ENCODE measurements at regions not wholly inside any gene's neighbourhood (a gene's known extent, or its start where the extent isn't known, plus 50 kb on each side); places are given as distances from the start of the nearest gene placed in this dataset.

DNA sequence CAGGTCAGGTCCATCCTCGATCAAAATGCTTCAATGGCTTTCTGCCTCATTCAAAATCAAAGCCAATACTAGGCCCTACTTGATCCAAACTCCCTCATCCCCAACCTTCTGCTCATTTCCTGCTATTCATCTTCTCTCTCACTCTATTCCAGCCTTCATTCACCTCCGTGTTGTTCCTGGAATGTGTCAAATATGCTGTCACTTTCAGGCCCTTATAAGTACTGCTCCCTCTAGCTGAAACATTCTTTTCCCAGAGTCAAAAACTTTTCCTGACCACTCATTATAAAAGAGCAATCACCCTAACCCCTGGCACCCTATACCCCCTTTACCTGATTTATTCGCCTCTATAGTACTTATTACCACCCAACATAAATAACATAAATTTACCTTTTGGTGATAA lies 303.7 kb upstream of the PMFBP1 start:
- Histone ChIP-seq H3K27me3 (ENCODE audit: control insufficient read depth in 2 of 2, insufficient read depth in 2 of 2, low read length in 2 of 2) (no peaks in the 10 kb centered on the region), H3K4me3 (replicated peaks in 1 of 3; ENCODE audit: low read depth in 2 of 3, low read length in 3 of 3) (no peak overlapping the region), H3K79me2 (ENCODE audit: insufficient read depth, low read length) (no peaks in the 10 kb centered on the region), H4K20me1 (ENCODE audit: insufficient read depth, low read length) (no peaks in the 10 kb centered on the region), H3K4me1 (ENCODE audit: control insufficient read depth in 1 of 2, insufficient read depth in 2 of 2, low read length in 2 of 2) (no peaks in the 10 kb centered on the region), H2AFZ (ENCODE audit: insufficient read depth, low read depth, low read length, poor library complexity, severe bottlenecking) (no peak overlapping the region), H3K9me3 (replicated peaks in 1 of 2; ENCODE audit: control insufficient read depth in 1 of 2, insufficient read depth in 1 of 2, low read length in 2 of 2) (no peaks in the 10 kb centered on the region), H3K36me3 (replicated peaks in 1 of 2; ENCODE audit: control insufficient read depth in 1 of 2, insufficient read depth in 2 of 2, low read length in 2 of 2) (no peaks in the 10 kb centered on the region), H3K4me2 (replicated peaks; ENCODE audit: extremely low read depth, low read length, poor library complexity, severe bottlenecking) (no peak overlapping the region), H3K27ac (ENCODE audit: low read depth in 1 of 2, low read length in 2 of 2) (no peak overlapping the region), H3K9ac (ENCODE audit: insufficient read depth, low read length, poor library complexity, severe bottlenecking) (no peak overlapping the region)
- Mint-ChIP-seq H3K9me3 (no peaks in the 10 kb centered on the region), H3K36me3 (peaks cover 0 to 5% of the 10 kb centered on the region in 2 donors), H3K27me3 (ENCODE audit: low read depth in 3 of 3) (no peaks in the 10 kb centered on the region), H3K27ac (peak overlapping the region in 1 of 7 donors; percentile 50), H3K4me3 (no peak overlapping the region), H3K4me1 (no peaks in the 10 kb centered on the region)
- intact Hi-C loops (cut with micrococcal nuclease), result no loop called here
- no peak for DNase-seq
- TF ChIP-seq, protein P1, sequence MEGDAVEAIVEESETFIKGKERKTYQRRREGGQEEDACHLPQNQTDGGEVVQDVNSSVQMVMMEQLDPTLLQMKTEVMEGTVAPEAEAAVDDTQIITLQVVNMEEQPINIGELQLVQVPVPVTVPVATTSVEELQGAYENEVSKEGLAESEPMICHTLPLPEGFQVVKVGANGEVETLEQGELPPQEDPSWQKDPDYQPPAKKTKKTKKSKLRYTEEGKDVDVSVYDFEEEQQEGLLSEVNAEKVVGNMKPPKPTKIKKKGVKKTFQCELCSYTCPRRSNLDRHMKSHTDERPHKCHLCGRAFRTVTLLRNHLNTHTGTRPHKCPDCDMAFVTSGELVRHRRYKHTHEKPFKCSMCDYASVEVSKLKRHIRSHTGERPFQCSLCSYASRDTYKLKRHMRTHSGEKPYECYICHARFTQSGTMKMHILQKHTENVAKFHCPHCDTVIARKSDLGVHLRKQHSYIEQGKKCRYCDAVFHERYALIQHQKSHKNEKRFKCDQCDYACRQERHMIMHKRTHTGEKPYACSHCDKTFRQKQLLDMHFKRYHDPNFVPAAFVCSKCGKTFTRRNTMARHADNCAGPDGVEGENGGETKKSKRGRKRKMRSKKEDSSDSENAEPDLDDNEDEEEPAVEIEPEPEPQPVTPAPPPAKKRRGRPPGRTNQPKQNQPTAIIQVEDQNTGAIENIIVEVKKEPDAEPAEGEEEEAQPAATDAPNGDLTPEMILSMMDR (IDR thresholded peaks at IDR 0.05), result no peak
- WGBS (ENCODE audit: insufficient coverage), result 100% methylated on average over 2 of the region's 3 CpGs

DNA sequence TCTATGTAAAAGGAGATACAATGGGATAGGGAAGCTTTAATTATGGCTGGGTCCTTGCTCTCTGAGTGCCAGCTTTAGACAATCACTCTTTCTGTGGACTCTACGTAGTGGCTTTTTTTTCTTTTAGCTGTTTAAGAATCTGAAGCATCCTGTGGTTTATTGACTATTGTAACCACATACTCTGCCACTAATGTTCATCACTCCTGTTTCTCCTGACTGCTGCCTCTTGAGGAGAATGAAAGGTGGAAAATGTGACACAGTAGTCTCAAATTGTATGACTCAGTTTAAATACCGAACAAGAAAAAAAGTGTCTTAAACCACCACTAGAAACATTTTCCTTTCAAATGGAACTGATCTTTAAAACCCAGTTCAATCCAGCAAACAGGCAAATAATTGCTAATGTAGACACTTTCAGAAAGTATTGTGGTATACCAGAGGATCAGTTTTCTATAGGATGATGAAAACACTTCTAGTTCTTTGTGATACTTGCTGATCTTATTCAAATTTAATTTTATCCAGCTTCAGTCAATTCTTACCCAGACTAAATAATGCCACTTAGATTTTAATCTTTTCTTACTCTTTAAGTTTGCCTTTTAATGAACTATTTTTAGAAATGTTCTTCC lies 302.7 kb upstream of the PMFBP1 start:
- peaks cover 0 to 5% of the 10 kb centered on the region in 2 donors for H3K36me3 Mint-ChIP-seq
- no peak overlapping the region for H3K4me3 Mint-ChIP-seq
- Histone ChIP-seq H2AFZ (ENCODE audit: insufficient read depth, low read depth, low read length, poor library complexity, severe bottlenecking) (no peak overlapping the region), H3K4me1 (ENCODE audit: control insufficient read depth in 1 of 2, insufficient read depth in 2 of 2, low read length in 2 of 2) (no peaks in the 10 kb centered on the region), H3K36me3 (replicated peaks in 1 of 2; ENCODE audit: control insufficient read depth in 1 of 2, insufficient read depth in 2 of 2, low read length in 2 of 2) (no peaks in the 10 kb centered on the region), H4K20me1 (ENCODE audit: insufficient read depth, low read length) (no peaks in the 10 kb centered on the region), H3K27ac (ENCODE audit: low read depth in 1 of 2, low read length in 2 of 2) (no peak overlapping the region), H3K4me2 (replicated peaks; ENCODE audit: extremely low read depth, low read length, poor library complexity, severe bottlenecking) (no peak overlapping the region), H3K9ac (ENCODE audit: insufficient read depth, low read length, poor library complexity, severe bottlenecking) (no peak overlapping the region), H3K4me3 (replicated peaks in 1 of 3; ENCODE audit: low read depth in 2 of 3, low read length in 3 of 3) (no peak overlapping the region), H3K9me3 (replicated peaks in 1 of 2; ENCODE audit: control insufficient read depth in 1 of 2, insufficient read depth in 1 of 2, low read length in 2 of 2) (no peaks in the 10 kb centered on the region), H3K79me2 (ENCODE audit: insufficient read depth, low read length) (no peaks in the 10 kb centered on the region), H3K27me3 (ENCODE audit: control insufficient read depth in 2 of 2, insufficient read depth in 2 of 2, low read length in 2 of 2) (no peaks in the 10 kb centered on the region)
- TF ChIP-seq, protein P1 (IDR thresholded peaks at IDR 0.05), result no peak
- H3K27me3 Mint-ChIP-seq (ENCODE audit: low read depth in 3 of 3), result no peaks in the 10 kb centered on the region
- WGBS (ENCODE audit: insufficient coverage), result no CpG with 5 or more reads among the region's 2 CpGs
- DNase-seq, result no peak
- H3K4me1 Mint-ChIP-seq, result no peaks in the 10 kb centered on the region
- no peak overlapping the region for H3K27ac Mint-ChIP-seq
- intact Hi-C loops (cut with micrococcal nuclease), result no loop called here
- no peaks in the 10 kb centered on the region for H3K9me3 Mint-ChIP-seq
